H1 (cell line): ENCODE measurements at regions not wholly inside any gene's neighbourhood (a gene's known extent, or its start where the extent isn't known, plus 50 kb on each side); places are given as distances from the start of the nearest gene placed in this dataset.

Experiments
- CEBPB ChIP-seq: IDR thresholded peaks from 2 replicates; pipeline ENCODE4 v1.6.1; 2012; ENCODE audit warnings: low read depth, low read length
- GABPA ChIP-seq: IDR thresholded peaks from 2 replicates; pipeline ENCODE4 v1.6.1; 2011; ENCODE audit warnings: mild to moderate bottlenecking, low read length, moderate library complexity, borderline replicate concordance; ENCODE audit not compliant: insufficient read depth
- SP1 ChIP-seq: IDR thresholded peaks from 2 replicates; pipeline ENCODE4 v1.6.1; 2011; ENCODE audit warnings: low read depth, low read length

DNA sequence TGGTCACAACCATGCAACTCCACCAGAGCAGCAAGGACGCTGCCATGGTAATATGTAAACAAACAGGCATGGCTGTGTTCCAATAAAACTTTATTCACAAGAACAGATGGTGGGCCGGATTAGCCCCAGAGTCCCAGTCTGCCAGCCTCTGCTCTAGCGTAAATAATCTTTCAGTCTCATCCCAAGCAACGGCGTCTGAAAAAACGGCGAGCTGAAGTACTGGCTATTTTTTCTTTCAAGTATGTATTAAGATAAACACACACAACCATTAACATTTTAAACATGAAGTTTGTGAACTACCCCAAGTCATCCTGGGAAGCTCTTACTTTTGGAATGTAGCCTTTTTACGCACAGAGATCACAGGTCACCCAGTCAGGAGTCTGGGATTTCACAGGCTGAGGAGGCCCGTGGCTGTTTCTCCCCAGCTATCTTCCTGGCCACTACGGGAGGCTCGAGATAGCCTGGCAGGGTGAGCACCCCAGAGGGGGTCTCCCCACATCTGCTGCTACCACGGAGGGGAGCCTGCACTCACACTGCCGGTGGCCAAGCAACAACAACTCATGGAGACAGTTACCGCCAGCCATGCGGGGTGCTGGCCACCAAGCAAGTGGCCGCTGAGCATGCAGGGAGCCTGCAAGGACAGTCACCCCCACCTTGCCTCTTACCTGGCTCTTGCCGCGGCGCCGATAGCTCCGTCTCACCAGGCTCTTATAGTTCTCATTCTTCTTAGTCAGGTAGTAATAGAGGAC is 124.6 kb downstream of the RFLNA start:
- TF ChIP-seq CEBPB = no peak
- TF ChIP-seq SP1 = no peak
- TF ChIP-seq GABPA = no peak
